HL-60 (cell line): ENCODE measurements at regions not wholly inside any gene's neighbourhood (a gene's known extent, or its start where the extent isn't known, plus 50 kb on each side); places are given as distances from the start of the nearest gene placed in this dataset.

Source experiments
- GABPA ChIP-seq: IDR thresholded peaks from 2 replicates; pipeline ENCODE4 v1.6.1; 2012; ENCODE audit warnings: low read depth
- POLR2AphosphoS5 ChIP-seq: IDR thresholded peaks from 2 replicates; pipeline ENCODE4 v1.6.1; 2012; ENCODE audit warnings: low read depth
- SPI1 ChIP-seq: IDR thresholded peaks from 2 replicates; pipeline ENCODE4 v1.6.1; 2012; ENCODE audit warnings: low read depth, mild to moderate bottlenecking, borderline replicate concordance
- TF ChIP-seq, protein P1 (sequence below): IDR thresholded peaks from one replicate; pipeline ENCODE4 v1.5.1; 2011; ENCODE audit warnings: low read length, control low read depth, inconsistent platforms; ENCODE audit not compliant: insufficient read depth
- TF ChIP-seq, protein P2 (sequence below): IDR thresholded peaks from 2 replicates; pipeline ENCODE4 v1.6.1; 2012; ENCODE audit warnings: low read depth; ENCODE audit not compliant: insufficient replicate concordance

DNA sequence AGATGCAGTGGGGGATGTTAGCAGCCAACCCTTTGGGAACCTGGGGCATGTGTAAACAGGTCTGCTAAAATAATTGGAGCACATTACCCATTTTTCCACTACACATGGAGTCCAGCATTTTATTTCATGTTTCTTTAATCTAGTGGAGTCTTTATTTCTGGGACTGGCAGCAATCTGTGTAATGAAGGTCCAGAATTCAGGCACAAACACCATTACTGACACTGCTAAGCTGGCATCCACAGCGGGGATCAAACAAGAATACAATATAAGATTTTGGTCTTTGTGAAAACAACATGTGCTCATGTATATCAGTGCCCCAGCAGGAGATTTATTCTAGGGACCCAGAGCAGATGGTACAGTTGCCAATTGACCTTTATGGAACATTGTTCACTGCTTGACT lies 1587.0 kb upstream of the PRR20A start:
- TF ChIP-seq POLR2AphosphoS5 (no peak), SPI1 (no peak), GABPA (no peak)
- TF ChIP-seq, protein P1, sequence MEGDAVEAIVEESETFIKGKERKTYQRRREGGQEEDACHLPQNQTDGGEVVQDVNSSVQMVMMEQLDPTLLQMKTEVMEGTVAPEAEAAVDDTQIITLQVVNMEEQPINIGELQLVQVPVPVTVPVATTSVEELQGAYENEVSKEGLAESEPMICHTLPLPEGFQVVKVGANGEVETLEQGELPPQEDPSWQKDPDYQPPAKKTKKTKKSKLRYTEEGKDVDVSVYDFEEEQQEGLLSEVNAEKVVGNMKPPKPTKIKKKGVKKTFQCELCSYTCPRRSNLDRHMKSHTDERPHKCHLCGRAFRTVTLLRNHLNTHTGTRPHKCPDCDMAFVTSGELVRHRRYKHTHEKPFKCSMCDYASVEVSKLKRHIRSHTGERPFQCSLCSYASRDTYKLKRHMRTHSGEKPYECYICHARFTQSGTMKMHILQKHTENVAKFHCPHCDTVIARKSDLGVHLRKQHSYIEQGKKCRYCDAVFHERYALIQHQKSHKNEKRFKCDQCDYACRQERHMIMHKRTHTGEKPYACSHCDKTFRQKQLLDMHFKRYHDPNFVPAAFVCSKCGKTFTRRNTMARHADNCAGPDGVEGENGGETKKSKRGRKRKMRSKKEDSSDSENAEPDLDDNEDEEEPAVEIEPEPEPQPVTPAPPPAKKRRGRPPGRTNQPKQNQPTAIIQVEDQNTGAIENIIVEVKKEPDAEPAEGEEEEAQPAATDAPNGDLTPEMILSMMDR, result no peak
- TF ChIP-seq, protein P2, sequence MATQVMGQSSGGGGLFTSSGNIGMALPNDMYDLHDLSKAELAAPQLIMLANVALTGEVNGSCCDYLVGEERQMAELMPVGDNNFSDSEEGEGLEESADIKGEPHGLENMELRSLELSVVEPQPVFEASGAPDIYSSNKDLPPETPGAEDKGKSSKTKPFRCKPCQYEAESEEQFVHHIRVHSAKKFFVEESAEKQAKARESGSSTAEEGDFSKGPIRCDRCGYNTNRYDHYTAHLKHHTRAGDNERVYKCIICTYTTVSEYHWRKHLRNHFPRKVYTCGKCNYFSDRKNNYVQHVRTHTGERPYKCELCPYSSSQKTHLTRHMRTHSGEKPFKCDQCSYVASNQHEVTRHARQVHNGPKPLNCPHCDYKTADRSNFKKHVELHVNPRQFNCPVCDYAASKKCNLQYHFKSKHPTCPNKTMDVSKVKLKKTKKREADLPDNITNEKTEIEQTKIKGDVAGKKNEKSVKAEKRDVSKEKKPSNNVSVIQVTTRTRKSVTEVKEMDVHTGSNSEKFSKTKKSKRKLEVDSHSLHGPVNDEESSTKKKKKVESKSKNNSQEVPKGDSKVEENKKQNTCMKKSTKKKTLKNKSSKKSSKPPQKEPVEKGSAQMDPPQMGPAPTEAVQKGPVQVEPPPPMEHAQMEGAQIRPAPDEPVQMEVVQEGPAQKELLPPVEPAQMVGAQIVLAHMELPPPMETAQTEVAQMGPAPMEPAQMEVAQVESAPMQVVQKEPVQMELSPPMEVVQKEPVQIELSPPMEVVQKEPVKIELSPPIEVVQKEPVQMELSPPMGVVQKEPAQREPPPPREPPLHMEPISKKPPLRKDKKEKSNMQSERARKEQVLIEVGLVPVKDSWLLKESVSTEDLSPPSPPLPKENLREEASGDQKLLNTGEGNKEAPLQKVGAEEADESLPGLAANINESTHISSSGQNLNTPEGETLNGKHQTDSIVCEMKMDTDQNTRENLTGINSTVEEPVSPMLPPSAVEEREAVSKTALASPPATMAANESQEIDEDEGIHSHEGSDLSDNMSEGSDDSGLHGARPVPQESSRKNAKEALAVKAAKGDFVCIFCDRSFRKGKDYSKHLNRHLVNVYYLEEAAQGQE, result no peak
